HG03025 (cell line): ENCODE measurements at regions not wholly inside any gene's neighbourhood (a gene's known extent, or its start where the extent isn't known, plus 50 kb on each side); places are given as distances from the start of the nearest gene placed in this dataset.

Experiments used
- ATAC-seq: cut with Tn5 transposase; IDR thresholded peaks from one replicate; pipeline ENCODE4 v1.9.1; 2021; ENCODE audit warnings: mild to moderate bottlenecking, moderate library complexity; ENCODE audit not compliant: unreplicated experiment, low FRiP score

DNA sequence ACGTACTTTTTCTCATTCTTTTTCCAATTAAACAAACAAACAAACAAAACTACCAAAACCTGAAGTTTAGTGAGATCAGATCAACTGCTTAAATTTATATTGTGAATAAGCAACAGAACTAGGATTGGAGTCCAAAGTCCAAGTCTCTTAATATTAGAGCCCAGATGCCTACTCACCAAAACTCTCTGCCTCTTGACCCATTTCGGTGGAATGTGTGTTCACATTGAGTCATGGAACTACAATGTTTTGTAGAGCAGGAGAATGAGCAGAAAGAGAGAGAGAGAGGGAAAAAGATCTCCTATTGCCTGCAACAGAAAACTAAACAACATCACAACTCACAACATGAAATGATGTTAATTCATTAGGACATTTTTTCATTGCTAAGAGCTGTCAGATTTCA, 751.1 kb downstream of the TLR4 start:
- ATAC-seq, result no peak

GRCh38 chr9:118455788-118456187, 751.6 kb downstream of the TLR4 start:
- no peak for ATAC-seq

DNA sequence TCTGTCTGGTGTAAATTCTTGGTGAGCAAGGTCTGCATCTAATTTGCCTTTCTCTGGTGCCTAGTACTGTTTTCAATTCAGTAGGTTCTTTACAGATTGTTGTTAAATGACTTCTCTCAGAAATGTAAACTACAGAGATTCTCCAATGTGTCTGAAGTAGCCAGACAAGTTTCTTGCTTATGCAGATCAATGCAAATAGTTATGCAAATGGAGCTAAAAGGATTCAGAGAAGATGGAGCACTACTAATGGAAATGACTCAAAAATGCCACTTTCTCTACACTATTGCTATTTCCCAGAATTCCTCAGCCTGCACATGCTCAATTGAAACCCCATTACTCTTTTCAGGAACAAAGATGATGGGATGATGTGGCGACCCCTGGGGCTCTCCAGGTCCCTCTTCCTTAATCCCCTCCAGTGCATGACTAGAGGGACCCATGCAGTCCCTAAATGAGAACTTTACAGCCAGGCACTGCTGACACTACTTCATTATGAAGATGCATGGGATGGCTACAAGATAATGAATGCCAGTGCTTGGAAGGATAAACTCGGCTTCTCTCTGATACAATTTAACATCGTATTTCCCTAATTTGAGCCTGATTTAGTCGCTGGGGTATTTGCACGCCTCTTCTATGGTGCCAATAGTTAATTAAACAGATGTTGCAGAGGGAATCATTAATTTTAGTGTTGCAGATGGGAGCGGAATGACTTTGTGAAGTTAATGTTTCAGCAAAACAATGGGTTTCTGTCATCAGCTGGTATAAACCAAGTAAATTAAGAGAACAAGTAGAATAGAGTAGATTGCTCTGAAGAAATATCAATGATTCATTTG, 753.2 kb downstream of the TLR4 start:
- ATAC-seq, result no peak

DNA sequence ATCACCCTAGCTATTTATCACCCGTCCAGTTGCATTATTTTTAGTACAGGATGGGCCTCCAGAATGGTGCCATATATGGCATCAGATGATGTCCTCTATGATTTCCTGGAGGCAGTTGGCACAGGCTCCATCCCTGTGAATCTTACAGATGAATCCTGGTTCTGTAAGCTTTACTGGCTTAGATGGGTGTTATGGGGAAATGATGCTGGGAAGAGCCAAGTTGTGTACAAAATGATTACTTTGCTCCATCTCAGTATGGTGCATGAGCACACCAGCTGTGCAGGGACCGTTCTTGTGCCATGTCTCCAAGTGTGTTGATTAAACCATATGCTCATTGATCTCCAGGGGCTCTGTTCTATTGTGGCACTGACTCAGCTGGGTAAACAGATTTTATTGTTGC, 755.7 kb downstream of the TLR4 start:
- no peak for ATAC-seq

- no peak for ATAC-seq
Measured at GRCh38 chr9:118463419-118463818, 759.2 kb downstream of the TLR4 start.

DNA sequence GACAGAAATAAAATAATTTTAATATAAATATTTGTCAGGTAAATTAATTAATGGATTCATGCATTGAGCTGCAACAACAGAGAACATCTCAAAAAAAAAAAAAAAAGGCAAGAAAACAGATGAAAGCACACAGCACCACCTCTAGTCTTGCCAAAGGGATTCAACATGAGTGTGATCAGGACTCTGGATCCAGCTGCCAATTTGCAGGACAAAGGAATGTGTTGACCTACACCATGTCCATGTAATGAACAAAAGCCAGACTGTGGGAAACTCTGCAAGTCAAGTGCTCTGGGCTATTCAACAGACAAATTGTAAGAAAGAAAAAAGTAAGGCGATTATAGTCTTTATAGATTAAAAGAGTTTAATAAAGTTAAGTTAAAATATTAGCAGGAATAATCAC, 769.3 kb downstream of the TLR4 start:
- no peak for ATAC-seq

GRCh38 chr9:118478752-118479151, 774.5 kb downstream of the TLR4 start:
- ATAC-seq, result no peak

DNA sequence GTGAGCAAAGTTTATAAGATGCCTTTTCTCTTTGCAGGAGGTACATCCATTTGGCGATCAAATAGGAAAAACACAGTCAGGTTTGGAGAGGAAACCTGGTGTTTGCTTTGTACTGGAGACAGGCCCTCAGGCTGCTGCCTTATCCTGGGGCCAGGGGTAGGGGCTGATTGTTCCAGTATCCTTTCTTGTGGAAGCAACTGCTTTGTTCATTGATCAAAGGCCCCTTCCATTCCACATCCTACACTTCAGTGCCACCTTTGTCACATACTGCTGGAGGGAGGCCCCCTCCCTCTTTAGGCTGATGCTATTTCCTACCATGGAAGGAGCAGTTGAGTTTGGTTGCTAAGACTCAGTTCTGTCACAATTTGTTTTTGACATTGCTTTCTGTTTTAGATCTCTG, 778.1 kb downstream of the TLR4 start:
- no peak for ATAC-seq

DNA sequence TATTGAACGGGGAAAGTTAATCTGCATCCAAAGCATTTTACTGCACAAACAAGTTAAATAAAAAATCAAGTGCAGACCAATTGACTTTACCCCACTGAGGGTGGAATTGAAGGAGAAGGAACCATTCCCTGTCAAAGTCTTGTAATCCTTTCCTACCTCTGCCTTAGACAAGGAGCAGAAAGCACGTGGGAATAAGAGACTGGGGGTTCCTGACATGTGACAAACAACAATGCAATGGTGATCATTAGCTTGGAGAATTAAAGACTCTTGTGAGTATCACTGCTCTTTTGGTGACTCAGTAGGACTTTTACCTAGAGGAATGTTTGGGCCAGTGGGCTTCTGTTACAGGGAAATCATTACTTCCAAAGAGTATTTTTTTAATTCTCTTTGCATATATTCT, 779.5 kb downstream of the TLR4 start:
- ATAC-seq, result no peak

DNA sequence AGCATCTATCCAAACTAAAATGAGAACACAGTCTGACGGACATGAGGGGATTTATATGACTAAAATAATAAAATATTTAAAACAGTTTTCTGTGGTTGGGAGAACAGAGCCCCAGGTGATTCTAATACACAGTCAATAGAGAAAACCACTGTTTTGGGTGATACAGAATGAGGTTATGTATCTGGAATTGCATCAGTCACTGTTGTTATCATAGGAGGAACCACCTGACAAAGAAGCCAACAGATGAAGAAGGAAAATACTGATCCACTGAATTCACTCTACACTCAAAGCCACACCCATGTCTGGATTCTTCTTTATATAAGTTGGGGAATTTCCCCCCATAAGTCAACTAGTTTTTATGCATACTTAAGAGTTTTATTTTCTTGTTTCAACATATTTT, 799.0 kb downstream of the TLR4 start:
- no peak for ATAC-seq

DNA sequence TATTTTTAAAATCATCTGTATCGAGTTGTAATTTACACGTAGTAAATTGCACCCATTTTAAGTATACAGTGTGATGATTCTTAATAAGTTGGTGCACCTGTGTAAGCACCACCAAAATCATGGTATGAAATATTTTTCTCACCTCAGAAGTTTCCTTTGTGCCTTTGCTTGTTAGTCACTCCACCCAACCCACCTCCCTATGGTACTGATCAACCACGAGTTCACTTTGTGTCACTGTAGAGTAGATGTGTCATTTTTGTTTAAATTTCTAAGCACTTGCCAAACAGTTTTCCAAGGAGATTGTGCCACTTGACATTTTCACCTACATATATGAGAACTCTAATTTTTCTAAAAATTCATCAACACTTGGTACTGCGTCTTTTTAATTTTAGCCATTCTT, 806.5 kb downstream of the TLR4 start:
- no peak for ATAC-seq

DNA sequence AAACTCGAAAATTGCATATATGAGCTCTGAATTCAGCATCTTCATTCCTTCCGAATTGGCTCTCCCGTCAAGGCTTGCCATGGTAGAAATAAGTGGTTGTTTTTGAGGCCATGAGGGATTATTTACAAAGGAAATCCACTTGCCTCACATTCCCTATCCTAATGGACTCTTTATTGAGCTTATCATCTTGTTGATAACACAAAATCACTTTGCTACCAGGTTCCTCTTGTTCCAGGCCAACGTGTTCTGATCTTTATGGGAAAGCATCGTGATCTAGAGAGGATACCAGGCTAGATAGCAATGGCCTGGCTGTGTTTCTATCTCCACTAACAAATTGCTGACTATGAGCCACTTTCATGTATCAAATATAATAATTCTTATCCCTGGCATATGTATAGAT, 811.7 kb downstream of the TLR4 start:
- no peak for ATAC-seq

DNA sequence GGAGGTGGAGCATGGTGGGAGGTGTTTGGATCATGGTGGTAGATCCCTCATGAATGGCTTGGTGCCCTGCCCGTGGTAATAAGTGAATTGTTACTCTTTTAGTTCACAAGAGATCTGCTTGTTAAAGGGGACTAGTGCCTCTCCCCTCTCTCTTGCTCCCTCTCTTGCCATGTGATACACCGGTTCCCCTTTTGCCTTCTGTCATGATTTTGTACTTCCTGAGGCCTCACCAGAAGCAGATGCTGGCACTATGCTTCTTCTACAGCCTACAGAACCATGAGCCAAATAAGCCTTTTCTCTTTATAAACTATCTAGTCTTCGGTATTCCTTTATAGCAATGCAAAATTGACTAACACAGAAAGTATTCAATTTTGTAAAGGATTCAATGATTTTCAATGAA, 817.1 kb downstream of the TLR4 start:
- ATAC-seq, result no peak

GRCh38 chr9:118522093-118523028, 818.2 kb downstream of the TLR4 start:
- ATAC-seq, result peak; percentile 92

DNA sequence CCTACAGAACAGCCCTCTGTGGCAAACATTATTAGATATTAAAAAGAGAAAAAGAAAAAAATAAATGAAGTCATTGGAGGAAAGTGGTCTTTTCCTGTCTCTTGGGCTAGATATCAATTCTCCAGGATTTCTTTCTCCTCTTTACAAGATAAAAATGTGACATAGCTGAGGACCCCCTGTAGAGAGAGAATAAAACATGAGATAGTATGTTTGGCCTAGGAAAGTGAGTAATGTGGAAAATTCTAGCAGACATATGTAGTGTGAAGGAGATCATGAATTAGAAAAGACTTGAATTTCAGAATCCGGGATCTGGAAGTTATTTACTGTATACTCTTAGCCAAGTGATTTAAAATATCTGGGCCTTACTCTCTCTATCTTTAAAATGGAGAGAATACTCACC, 823.1 kb downstream of the TLR4 start:
- ATAC-seq, result no peak

DNA sequence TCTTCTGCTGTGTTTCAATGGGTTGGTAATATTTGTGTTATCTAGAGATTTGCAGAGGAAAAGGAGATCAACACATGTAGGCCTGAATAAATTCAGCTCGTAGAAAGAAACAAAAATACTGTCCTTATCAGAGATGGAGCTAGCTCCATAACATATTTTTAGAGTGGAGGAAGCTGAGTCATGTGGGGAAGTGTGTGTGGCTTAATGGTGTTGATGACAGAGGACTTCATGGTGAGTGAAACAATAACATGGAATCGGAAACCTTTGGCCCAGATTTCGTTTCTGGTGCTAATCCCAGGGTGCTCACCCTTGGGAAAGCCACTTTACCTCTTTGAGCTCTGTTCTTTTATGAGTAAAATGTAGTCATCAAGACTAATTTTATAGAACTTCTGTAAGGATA, 825.0 kb downstream of the TLR4 start:
- ATAC-seq, result peak; percentile 28

DNA sequence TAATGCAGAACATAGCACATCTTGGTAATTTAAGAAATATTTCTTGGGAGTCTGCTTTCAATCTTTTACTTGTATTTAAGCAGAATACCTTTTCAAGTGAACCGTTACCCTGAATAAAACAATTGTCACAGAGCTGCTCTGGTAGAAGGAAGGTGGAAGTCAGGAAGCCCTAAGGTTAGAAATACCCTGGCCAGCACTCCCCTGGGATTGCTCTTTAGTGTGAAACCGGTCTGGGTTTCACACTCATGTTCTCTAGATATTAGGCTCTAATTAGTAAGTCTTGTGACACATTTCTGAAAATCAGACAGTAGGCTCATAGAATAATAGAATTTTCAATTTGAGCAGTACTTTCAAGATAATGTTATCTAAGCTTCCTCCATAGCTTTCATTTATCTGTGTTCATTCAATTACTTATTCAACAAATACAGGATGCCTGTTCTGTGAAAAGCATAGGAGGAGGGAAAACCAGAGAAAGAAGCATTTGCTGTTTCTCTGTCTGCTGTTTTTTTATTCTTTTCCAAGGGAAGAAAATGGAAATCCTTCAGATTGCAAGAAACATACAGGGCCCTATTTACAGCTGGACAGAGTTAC, 825.5 kb downstream of the TLR4 start:
- peak; percentile 77 for ATAC-seq

DNA sequence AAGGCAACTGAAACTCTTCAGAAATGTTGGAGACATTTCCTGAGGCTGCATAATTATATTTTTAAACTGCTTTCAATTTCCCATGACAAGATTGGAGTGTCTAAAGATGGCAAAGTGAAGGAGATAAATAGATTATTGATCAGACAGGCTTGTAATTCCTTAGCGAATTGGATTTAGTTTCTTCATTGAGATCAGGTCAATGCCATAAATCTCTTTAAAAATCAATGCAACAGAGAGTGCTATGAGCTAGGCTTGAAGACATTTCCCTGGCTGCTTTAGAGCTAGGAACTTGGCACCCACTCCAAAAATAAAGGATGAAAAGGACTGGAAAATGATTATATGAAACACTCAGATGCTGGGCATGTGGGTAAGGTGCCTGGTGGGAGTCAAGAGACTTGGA, 828.4 kb downstream of the TLR4 start:
- no peak for ATAC-seq

DNA sequence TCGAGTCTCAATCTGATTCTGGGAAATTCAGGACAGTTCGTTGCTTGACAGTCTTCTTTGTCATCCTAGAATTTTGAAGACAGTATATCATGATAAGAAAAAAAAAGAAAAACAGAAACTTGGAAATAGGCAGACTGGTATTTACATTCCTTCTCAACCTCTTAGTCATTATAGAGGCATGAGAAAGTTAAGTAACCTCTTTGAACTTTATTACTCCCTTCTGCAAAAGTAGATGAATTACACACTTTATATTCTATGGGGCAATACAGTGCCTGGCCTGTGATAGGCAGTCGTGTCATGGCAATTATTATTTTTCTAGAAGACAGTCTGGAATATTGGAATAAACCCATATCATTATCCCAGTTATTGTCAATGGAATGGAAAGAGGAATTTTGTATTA, 828.9 kb downstream of the TLR4 start:
- ATAC-seq, result no peak

DNA sequence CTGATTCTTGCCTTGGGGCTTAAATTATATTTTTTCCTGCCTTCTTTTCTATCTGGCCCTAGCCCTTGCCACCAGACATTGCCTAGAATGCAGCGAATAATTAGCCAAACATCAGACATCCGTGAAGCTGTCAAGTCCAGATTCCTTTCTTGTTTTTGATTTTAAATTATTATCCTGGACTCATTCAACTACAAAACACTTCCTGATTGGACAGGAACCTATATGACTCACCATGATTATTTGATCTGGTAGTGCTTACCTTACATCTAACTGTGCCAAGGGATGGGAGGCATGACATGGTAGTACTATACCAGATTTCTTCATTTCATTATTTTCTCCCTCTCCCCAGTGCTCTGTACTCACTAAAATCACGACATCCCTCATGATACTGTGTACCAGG, 829.6 kb downstream of the TLR4 start:
- no peak for ATAC-seq

- no peak for ATAC-seq
Measured at GRCh38 chr9:118536153-118536552, 832.0 kb downstream of the TLR4 start.
